Uterus (tissue), 3 donors: ENCODE measurements at regions not wholly inside any gene's neighbourhood (a gene's known extent, or its start where the extent isn't known, plus 50 kb on each side); places are given as distances from the start of the nearest gene placed in this dataset.

ENCODE experiments used
- DNase-seq, 2 donors: peaks; one replicate each; pipeline ENCODE4 v3.0.0-alpha.2; 2019 to 2020
- H3K27ac ChIP-seq, 2 donors: fragments of 200-600 bp; sonication (generic); 1 replicate in 1 of 2; 2 replicates in 1 of 2; pipeline ENCODE4 v1.5.1; 2016 to 2018
- H3K27me3 ChIP-seq, 2 donors: fragments of 200-600 bp; sonication (generic); one replicate each; pipeline ENCODE4 v1.5.1; 2018 to 2019; ENCODE audit warnings: control low read depth in 1 of 2
- H3K36me3 ChIP-seq, 2 donors: fragments of 200-600 bp; sonication (generic); one replicate each; pipeline ENCODE4 v1.5.1; 2019; ENCODE audit warnings: control low read depth in 1 of 2
- H3K4me1 ChIP-seq, 2 donors: fragments of 200-600 bp; sonication (generic); one replicate each; pipeline ENCODE4 v1.5.1; 2018 to 2019; ENCODE audit warnings: control low read depth in 1 of 2
- H3K4me3 ChIP-seq, 2 donors: fragments of 200-600 bp; sonication (generic); 1 replicate in 1 of 2; 2 replicates in 1 of 2; pipeline ENCODE4 v1.5.1; 2018 to 2019; ENCODE audit warnings: mild to moderate bottlenecking in 1 of 2
- H3K9me3 ChIP-seq, 2 donors: fragments of 200-600 bp; sonication (generic); one replicate each; pipeline ENCODE4 v1.5.1; 2019; ENCODE audit warnings: control low read depth in 1 of 2
- POLR2A ChIP-seq, 2 donors: fragments of 450-650 bp; IDR thresholded peaks; one replicate each; pipeline ENCODE4 v1.6.1; 2016; ENCODE audit warnings: antibody characterized with exemption in 2 of 2, mild to moderate bottlenecking in 1 of 2, moderate library complexity in 1 of 2
- intact Hi-C: fragments of 100-400 bp; cut with DNase I; formaldehyde crosslinking; loops from one replicate; pipeline ENCODE4 v1.15.1; 2023; ENCODE audit warnings: low total_unique reads
- TF ChIP-seq, protein P1 (sequence below), 4 experiments: fragments of 200-600 bp in 2 of 4; fragments of 450-650 bp in 2 of 4; sonication (generic) in 2 of 4; IDR thresholded peaks; one replicate each; pipeline ENCODE4 v1.5.1; 2016 to 2019; ENCODE audit warnings: antibody characterized with exemption in 4 of 4, mild to moderate bottlenecking in 2 of 4, moderate library complexity in 1 of 4
- donor health status: DM: yes; HTN: yes; CAD: no.

DNA sequence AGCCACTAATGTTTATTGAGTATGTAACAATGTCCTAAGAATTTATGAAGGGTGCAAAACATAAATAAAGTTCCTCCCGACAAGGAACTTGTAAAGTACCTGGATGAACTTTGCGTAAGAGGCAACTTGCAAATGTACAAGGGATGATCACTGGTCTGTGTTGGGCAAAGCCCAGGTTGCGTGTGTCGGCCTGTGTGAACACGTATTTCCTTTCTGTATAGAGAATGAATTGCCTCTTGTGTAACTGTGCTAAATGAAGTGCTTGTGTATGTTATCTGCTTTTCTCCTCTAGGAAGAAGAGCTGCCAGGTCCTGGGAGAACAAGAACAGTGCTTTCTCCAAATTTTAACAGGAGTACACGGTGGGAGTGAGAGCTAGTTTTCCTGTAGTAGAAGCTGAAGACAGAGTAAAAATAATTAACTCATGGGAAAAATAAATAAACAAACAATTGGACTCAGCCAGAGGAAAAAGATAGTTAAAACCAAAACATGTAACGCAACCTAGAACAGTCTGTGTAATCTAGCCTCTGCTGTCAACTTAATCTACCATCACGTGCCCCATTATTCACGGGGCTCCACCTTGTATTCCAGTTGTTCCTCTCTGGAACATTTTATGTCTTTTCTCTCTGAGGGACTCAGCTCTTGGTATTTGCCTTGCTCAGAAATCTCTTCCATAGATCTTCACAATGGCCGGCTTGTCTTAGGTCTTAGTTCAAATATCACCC lies 83.7 kb upstream of the RASGRP1 start:
- Histone ChIP-seq H3K27me3 (no peaks in the 10 kb centered on the region), H3K4me3 (no peak overlapping the region), H3K4me1 (no peaks in the 10 kb centered on the region), H3K27ac (no peak overlapping the region), H3K9me3 (no peaks in the 10 kb centered on the region), H3K36me3 (no peaks in the 10 kb centered on the region)
- intact Hi-C loops = no loop called here
- no peak for DNase-seq
- no peak for TF ChIP-seq POLR2A (IDR thresholded peaks at IDR 0.05)
- TF ChIP-seq, protein P1, sequence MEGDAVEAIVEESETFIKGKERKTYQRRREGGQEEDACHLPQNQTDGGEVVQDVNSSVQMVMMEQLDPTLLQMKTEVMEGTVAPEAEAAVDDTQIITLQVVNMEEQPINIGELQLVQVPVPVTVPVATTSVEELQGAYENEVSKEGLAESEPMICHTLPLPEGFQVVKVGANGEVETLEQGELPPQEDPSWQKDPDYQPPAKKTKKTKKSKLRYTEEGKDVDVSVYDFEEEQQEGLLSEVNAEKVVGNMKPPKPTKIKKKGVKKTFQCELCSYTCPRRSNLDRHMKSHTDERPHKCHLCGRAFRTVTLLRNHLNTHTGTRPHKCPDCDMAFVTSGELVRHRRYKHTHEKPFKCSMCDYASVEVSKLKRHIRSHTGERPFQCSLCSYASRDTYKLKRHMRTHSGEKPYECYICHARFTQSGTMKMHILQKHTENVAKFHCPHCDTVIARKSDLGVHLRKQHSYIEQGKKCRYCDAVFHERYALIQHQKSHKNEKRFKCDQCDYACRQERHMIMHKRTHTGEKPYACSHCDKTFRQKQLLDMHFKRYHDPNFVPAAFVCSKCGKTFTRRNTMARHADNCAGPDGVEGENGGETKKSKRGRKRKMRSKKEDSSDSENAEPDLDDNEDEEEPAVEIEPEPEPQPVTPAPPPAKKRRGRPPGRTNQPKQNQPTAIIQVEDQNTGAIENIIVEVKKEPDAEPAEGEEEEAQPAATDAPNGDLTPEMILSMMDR (IDR thresholded peaks at IDR 0.05) = no peak

DNA sequence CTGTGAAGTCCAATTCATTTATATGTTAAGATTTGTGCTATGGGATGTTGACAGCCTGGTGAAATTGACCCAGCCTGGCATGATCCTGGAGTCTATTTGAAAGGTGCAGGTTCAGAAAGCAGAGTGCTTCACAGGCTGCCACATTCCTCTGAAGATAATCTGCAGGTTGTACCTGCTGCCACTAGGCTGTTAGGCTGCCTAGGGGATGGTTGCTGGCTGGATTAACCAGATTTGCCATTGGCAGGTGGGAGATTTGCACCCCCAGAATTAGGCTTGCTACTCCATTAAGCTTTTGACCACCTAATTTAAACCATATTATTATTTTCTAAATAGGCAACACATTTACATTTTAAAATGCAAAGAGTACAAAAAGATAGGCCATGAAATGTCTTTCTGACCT lies 85.8 kb upstream of the RASGRP1 start:
- no peak overlapping the region for H3K4me3 ChIP-seq
- no peak for DNase-seq
- H3K4me1 ChIP-seq = no peaks in the 10 kb centered on the region
- H3K36me3 ChIP-seq = no peaks in the 10 kb centered on the region
- no peaks in the 10 kb centered on the region for H3K27me3 ChIP-seq
- intact Hi-C loops = no loop called here
- no peaks in the 10 kb centered on the region for H3K9me3 ChIP-seq
- TF ChIP-seq, protein P1 (IDR thresholded peaks at IDR 0.05) = no peak
- no peak for TF ChIP-seq POLR2A (IDR thresholded peaks at IDR 0.05)
- H3K27ac ChIP-seq = no peak overlapping the region

DNA sequence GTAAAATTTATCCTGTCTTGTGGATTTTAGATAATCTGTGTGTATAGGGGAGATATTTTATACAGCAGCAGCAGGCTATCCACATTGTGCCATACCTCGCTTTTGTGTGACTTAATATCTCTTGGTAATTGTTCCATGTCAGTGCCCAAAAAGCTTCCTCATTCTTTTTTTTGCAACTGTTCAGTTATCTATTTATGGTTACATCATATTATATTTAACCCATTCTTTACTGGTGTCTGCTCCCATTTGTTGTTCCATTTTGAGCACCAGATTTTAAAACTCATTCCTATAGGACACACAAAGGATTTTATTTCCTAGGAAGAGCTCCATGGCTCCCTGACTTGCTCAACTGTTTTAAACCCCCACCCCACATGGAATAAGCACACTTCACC lies 86.3 kb upstream of the RASGRP1 start:
- no peaks in the 10 kb centered on the region for H3K36me3 ChIP-seq
- intact Hi-C loops = no loop called here
- no peaks in the 10 kb centered on the region for H3K9me3 ChIP-seq
- no peak overlapping the region for H3K27ac ChIP-seq
- H3K4me1 ChIP-seq = no peaks in the 10 kb centered on the region
- H3K4me3 ChIP-seq = no peak overlapping the region
- H3K27me3 ChIP-seq = no peaks in the 10 kb centered on the region
- DNase-seq = no peak
- TF ChIP-seq POLR2A (IDR thresholded peaks at IDR 0.05) = no peak
- TF ChIP-seq, protein P1 (IDR thresholded peaks at IDR 0.05) = no peak

DNA sequence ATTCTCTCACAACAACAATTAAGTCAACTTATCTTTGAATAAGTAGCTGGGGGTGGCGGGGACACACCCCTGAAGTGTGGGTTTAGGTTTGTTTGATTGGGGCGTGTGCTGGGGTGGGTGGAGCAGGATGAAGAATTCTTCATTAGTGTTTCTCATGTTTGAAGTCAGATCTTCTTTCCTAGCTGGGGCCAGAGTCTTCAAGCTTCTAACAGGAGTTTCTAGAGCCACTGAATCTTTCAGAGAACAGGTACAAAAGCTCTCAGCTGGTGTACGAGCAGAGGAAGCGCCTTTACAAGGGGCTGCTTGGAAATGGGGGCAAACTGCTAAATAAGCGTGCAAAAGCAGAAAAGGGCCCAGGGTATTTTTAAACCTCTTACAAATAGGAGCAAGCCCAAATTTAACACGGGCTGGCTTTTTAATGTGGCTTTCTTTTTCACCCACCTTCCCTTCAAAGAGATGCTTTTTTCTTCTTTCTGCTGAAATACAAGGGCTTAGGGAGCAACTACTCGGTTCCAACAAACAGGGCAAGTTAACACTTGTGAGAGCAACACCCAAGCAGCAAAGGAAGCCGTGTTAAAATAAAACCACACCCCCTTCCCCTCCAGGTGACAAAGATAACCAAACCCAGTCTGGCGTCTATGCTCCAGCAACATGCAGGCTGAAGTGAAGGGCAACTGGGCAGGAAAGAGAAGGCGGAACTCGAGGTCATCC lies 86.9 kb upstream of the RASGRP1 start:
- Histone ChIP-seq H3K36me3 (no peaks in the 10 kb centered on the region), H3K9me3 (no peaks in the 10 kb centered on the region), H3K4me1 (no peaks in the 10 kb centered on the region), H3K27me3 (no peaks in the 10 kb centered on the region), H3K4me3 (no peak overlapping the region), H3K27ac (no peak overlapping the region)
- no peak for DNase-seq
- TF ChIP-seq POLR2A (IDR thresholded peaks at IDR 0.05) = no peak
- TF ChIP-seq, protein P1 (IDR thresholded peaks at IDR 0.05) = no peak
- intact Hi-C loops = no loop called here

DNA sequence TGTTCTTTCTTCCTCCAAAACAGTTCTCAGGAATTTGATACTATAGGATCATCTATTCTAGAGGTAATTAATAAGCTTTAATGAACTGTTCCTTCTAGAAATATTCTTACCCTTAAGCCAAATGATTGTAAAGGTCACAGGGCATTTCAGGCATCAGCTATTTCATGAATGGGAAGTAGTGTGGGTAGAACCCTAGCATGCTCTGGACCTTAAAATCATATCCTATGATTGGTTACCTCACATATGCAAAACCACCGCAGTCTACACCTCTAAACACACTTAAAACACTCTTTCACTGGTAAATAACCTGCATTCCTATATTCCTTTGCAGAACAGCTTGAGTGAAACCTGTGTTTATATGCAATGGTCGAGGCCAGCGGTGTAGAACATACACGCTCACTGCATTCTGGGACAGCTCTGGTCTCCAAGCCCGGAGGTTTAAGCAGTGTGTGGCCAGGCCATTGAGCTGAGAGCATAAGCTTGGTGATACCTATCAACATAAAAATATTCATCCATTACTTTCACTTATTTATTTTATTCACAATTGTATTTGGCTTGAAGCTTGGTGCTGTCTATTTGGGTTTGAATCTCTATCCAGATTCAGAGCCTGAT lies 87.7 kb upstream of the RASGRP1 start:
- Histone ChIP-seq H3K4me1 (no peaks in the 10 kb centered on the region), H3K4me3 (no peak overlapping the region), H3K36me3 (no peaks in the 10 kb centered on the region), H3K27me3 (no peaks in the 10 kb centered on the region), H3K9me3 (no peaks in the 10 kb centered on the region), H3K27ac (no peak overlapping the region)
- TF ChIP-seq, protein P1 (IDR thresholded peaks at IDR 0.05) = no peak
- TF ChIP-seq POLR2A (IDR thresholded peaks at IDR 0.05) = no peak
- DNase-seq = no peak
- intact Hi-C loops = no loop called here
